GM19239 (cell line): ENCODE measurements at regions not wholly inside any gene's neighbourhood (a gene's known extent, or its start where the extent isn't known, plus 50 kb on each side); places are given as distances from the start of the nearest gene placed in this dataset.
"Not testable (repeated sequence)": the region's sequence is repeated elsewhere in the genome, so short reads cannot be mapped to it uniquely, and the experiment has no call there.

Source experiments
- DNase-seq: peaks from one replicate; pipeline ENCODE4 v3.0.0; 2011; ENCODE audit warnings: low spot score; ENCODE audit not compliant: insufficient read length
- FAIRE-seq: peaks from 2 replicates; lab custom pipeline; 2011; peaks lifted over from hg19 to GRCh38; lab: Jason Lieb, UNC

GRCh38 chr6:27129095-27129815 lies 118.2 kb upstream of the PRSS16 start:
- DNase-seq: no peak
- FAIRE-seq: peak; percentile 63

DNA sequence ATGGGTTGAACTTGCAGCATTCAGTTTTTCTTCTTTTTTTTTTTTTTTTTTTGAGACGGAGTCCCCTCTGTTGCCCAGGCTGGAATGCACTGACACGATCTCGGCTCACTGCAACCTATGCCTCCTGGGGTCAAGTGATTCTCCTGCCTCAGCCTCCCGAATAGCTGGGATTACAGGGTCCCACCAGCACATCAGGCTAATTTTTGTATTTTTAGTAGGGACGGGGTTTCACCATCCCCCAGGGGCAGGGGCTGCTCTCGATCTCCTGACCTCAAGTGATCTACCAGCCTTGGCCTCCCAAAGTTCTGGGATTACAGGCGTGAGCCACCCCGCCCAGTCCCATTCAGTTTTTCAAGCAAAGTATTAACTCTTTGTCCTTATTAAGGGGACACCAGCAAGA lies 117.6 kb upstream of the PRSS16 start:
- FAIRE-seq (no peak), DNase-seq (no peak)

GRCh38 chr6:27130668-27131428 lies 116.7 kb upstream of the PRSS16 start:
- DNase-seq: no peak
- peak; percentile 76 for FAIRE-seq

GRCh38 chr6:27132282-27132531 lies 115.3 kb upstream of the PRSS16 start:
- not testable (repeated sequence) for DNase-seq, FAIRE-seq

- FAIRE-seq (peak; percentile 92), DNase-seq (peak; percentile 53)
Measured at GRCh38 chr6:27132532-27133280, 114.8 kb upstream of the PRSS16 start.

GRCh38 chr6:27133281-27134227 lies 113.9 kb upstream of the PRSS16 start:
- peak; percentile 57 for FAIRE-seq
- no peak for DNase-seq

DNA sequence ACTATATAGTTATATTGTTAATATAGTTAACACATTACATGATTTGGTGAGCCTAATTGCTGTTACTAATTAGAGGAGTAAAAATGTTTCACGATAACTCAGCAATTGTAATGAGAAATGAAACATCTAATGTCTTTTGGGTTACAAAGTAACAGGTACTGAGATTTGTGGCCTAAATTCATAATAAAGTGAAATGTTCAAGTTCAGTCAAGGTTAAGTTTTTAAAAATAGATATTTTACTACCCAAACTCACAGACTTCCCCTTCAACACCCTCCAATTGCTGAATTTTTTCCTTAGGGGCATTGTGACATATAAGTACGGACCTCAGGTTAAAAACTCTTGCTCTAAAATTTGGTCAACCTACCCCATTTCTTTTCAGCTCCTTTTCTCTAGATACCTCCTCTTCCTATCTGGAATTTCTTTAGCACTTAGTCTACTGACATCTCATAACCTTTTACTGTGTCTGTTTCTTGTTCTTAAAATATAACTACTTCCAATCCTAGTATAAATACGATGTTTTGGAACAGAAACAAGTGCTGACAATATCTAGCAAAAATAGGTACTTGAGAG lies 112.3 kb upstream of the PRSS16 start:
- FAIRE-seq: no peak

GRCh38 chr6:27136077-27136644 lies 111.3 kb upstream of the PRSS16 start:
- FAIRE-seq (no peak), DNase-seq (no peak)

More for the DNA sequence above, 112.3 kb upstream of the PRSS16 start:
- no peak for DNase-seq

DNA sequence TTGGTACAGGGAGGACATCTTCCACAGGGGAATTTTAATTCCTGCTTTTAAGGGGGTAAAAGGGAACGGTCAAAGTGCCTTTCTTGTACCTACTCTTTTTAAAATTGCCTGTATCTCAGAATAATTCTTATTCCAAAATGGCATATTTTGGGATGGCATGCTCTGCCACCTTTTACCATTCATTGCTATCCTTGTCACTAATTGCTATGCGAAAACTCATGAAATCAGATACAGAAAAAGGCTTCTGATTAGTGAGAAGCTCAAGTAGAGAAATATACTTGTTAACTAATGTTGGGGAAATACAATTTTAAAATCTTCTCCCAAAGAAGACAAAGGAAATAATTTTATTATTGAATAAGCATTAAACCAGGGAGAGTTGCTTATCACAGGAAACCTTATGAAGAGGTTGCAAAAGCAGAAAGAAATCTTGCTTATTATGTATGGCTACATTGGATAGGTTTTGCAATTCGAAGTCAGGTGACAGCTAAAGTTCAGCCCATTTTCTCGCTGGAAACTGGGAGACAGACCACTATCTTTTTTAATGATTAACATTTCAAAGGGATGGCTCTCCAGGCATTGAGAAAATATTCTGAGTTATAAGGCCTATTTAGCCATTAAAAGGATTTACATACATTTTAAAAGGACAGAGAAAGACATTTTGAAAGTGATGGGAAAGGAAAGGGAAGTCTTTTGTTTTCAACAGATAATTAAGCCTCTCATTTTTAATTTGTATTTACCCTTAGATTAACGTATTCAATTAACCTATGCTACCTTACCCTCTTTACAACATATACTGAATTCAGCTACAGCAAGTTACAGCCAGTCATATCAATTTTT lies 110.3 kb upstream of the PRSS16 start:
- FAIRE-seq: no peak
- DNase-seq: no peak

GRCh38 chr6:27138406-27138805 lies 109.1 kb upstream of the PRSS16 start:
- DNase-seq: no peak

GRCh38 chr6:27138837-27139755 lies 108.4 kb upstream of the PRSS16 start:
- DNase-seq: no peak
- FAIRE-seq: peak; percentile 90

More at GRCh38 chr6:27138406-27138805, 109.1 kb upstream of the PRSS16 start:
- FAIRE-seq: no peak

DNA sequence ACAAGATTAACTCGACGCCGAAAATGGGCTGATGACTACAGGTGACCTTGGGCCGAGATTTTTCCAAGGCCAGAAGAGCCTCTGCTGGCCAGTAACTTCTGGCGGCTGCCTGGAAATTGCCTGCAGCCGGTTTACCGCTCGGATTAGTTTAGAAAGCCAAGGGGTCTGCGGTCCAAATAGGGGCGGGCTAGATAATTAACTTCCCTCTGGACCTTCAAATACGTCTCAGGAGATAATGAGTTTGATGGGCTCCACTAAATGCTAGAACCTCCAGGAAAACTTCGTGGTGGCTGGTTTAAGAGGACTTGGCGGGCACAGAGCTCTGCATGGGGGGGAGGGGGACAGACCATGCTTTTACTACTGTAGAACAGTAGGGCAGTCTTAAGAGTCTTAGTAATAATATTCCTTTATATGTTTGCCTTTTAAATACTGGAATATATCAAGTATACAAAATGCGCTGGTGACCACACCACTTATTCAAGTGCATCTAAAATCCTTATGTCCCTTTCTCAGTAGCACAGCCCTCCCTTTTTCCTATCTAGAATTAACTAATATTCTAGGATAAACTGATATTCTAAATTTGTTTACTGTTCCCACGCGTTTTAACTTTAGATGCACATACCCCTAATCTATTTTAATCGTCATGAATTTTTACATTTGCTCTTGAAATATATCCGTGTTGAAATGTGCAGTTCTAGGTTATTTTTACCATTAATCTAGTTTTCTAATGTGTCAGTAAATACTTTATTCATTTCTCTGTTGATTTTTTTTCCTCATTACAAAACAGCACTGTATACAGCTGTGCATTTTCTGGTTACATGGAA lies 107.5 kb upstream of the PRSS16 start:
- FAIRE-seq (peak; percentile 66), DNase-seq (no peak)

- no peak for FAIRE-seq
- DNase-seq: no peak
Measured at GRCh38 chr6:27140999-27141528, 106.4 kb upstream of the PRSS16 start.

GRCh38 chr6:27141529-27142015 lies 105.9 kb upstream of the PRSS16 start:
- DNase-seq (no peak), FAIRE-seq (peak; percentile 45)

- DNase-seq, FAIRE-seq: not testable (repeated sequence)
Measured at GRCh38 chr6:27143020-27143388, 104.5 kb upstream of the PRSS16 start.

- no peak for DNase-seq
- FAIRE-seq: no peak
Measured at GRCh38 chr6:27143474-27144026, 104.0 kb upstream of the PRSS16 start.
